ENCODE measurements at regions not wholly inside any gene's neighbourhood (a gene's known extent, or its start where the extent isn't known, plus 50 kb on each side); places are given as distances from the start of the nearest gene placed in this dataset.

- TF ChIP-seq CTCF (IDR thresholded peaks at IDR 0.05), result no peak
- TF ChIP-seq EZH2 (IDR thresholded peaks at IDR 0.05), result no peak
- no peak for TF ChIP-seq EZH2phosphoT487 (IDR thresholded peaks at IDR 0.05)
Measured at GRCh38 chr13:84445776-84446175, 563.5 kb upstream of the SLITRK1 start.
